A549 (cell line): ENCODE measurements at regions not wholly inside any gene's neighbourhood (a gene's known extent, or its start where the extent isn't known, plus 50 kb on each side); places are given as distances from the start of the nearest gene placed in this dataset.

Source experiments
- ATAC-seq, 2 experiments: fragments of 200-7000 bp in 1 of 2; fragments of >200 bp in 1 of 2; cut with Nextera tagmentation in 1 of 2; cut with Tn5 transposase in 1 of 2; 3 replicates each; pipeline versions ENCODE4 v1.8.0 to v1.9.1; 2018 to 2020; ENCODE audit warnings: mild to moderate bottlenecking in 1 of 2, moderate library complexity in 1 of 2
- CTCF ChIA-PET: fragments of 300-600 bp; sonication (Branson Sonifier 250); formaldehyde crosslinking; extraction: SDS; loops from one replicate; lab custom pipeline; 2021; ENCODE audit warnings: antibody characterized with exemption, inconsistent platforms; lab: Yijun Ruan, JAX
- POLR2A ChIA-PET: fragments of 350-600 bp; formaldehyde crosslinking; extraction: SDS; loops from one replicate; lab custom pipeline; 2021; ENCODE audit warnings: antibody characterized with exemption, inconsistent platforms; lab: Yijun Ruan, JAX
- DNase-seq, 2 experiments: peaks; one replicate each; pipeline versions ENCODE4 v3.0.0 to v3.0.0-alpha.2; 2011 to 2016; ENCODE audit warnings: low read depth in 1 of 2, low spot score in 1 of 2
- FAIRE-seq: peaks from 2 replicates; lab custom pipeline; 2011; peaks lifted over from hg19 to GRCh38; lab: Jason Lieb, UNC
- H3K27ac ChIP-seq, 2 experiments: fragments of >200 bp; sonication (Bioruptor Twin); formaldehyde crosslinking; 3 replicates each; pipeline ENCODE4 v1.5.1; 2016 to 2017
- H3K4me1 ChIP-seq: fragments of >200 bp; sonication (Bioruptor Twin); formaldehyde crosslinking; 3 replicates; pipeline ENCODE4 v1.6.1; 2016
- H3K4me2 ChIP-seq: fragments of >200 bp; sonication (Bioruptor Twin); formaldehyde crosslinking; 3 replicates; pipeline ENCODE4 v1.6.1; 2016
- H3K4me3 ChIP-seq: fragments of >200 bp; sonication (Bioruptor Twin); formaldehyde crosslinking; 3 replicates; pipeline ENCODE4 v1.5.1; 2016
- H3K9me3 ChIP-seq: fragments of >200 bp; sonication (Bioruptor Twin); formaldehyde crosslinking; 3 replicates; pipeline ENCODE4 v1.6.1; 2016
- ATOH8 ChIP-seq: fragments of 250-450 bp; sonication (Bioruptor Pico); IDR thresholded peaks from 2 replicates; pipeline ENCODE4 v1.5.0; 2020; ENCODE audit warnings: low read depth, mild to moderate bottlenecking, moderate library complexity
- BCL3 ChIP-seq: fragments of >200 bp; sonication (Bioruptor Twin); formaldehyde crosslinking; IDR thresholded peaks from 3 replicates; pipeline ENCODE4 v1.6.1; 2016
- CBX8 ChIP-seq: fragments of 200-600 bp; sonication (generic); IDR thresholded peaks from 2 replicates; pipeline ENCODE4 v1.6.1; 2016
- CTCF ChIP-seq: fragments of >200 bp; sonication (Bioruptor Twin); formaldehyde crosslinking; IDR thresholded peaks from 3 replicates; pipeline ENCODE4 v1.5.1; 2016
- EHF ChIP-seq: fragments of 250-450 bp; sonication (Bioruptor Pico); IDR thresholded peaks from 2 replicates; pipeline ENCODE4 v1.5.0; 2020; ENCODE audit warnings: mild to moderate bottlenecking
- ELK1 ChIP-seq: fragments of 150-350 bp; IDR thresholded peaks from 2 replicates; pipeline ENCODE4 v1.6.1; 2014; ENCODE audit warnings: low read depth, mild to moderate bottlenecking, low read length
- EP300 ChIP-seq, 2 experiments: fragments of >200 bp; sonication (Bioruptor Twin); formaldehyde crosslinking; IDR thresholded peaks; 2 replicates in 1 of 2; 3 replicates in 1 of 2; pipeline ENCODE4 v1.6.1; 2016 to 2017
- FOSB ChIP-seq: fragments of 250-450 bp; sonication (Bioruptor Pico); IDR thresholded peaks from 2 replicates; pipeline ENCODE4 v1.5.0; 2020; ENCODE audit warnings: mild to moderate bottlenecking, moderate library complexity
- GATA3 ChIP-seq: IDR thresholded peaks from 2 replicates; pipeline ENCODE4 v1.6.1; 2012; ENCODE audit warnings: borderline replicate concordance
- HDAC2 ChIP-seq: fragments of 200-600 bp; sonication (generic); IDR thresholded peaks from 2 replicates; pipeline ENCODE4 v1.6.1; 2016
- HOXA7 ChIP-seq: fragments of 250-450 bp; sonication (Bioruptor Pico); IDR thresholded peaks from 2 replicates; pipeline ENCODE4 v1.5.0; 2020; ENCODE audit warnings: mild to moderate bottlenecking, moderate library complexity
- HOXB13 ChIP-seq: fragments of 250-450 bp; sonication (Bioruptor Pico); IDR thresholded peaks from 2 replicates; pipeline ENCODE4 v1.5.0; 2020; ENCODE audit warnings: low read depth, mild to moderate bottlenecking, moderate library complexity
- HOXB5 ChIP-seq: fragments of 250-450 bp; sonication (Bioruptor Pico); IDR thresholded peaks from 2 replicates; pipeline ENCODE4 v1.5.0; 2020; ENCODE audit warnings: mild to moderate bottlenecking, moderate library complexity
- JUN ChIP-seq, 2 experiments: fragments of >200 bp; sonication (Bioruptor Twin); formaldehyde crosslinking; IDR thresholded peaks; 2 replicates in 1 of 2; 3 replicates in 1 of 2; pipeline ENCODE4 v1.6.1; 2016 to 2017
- JUNB ChIP-seq: fragments of >200 bp; sonication (Bioruptor Twin); formaldehyde crosslinking; IDR thresholded peaks from 2 replicates; pipeline ENCODE4 v1.6.1; 2016
- KDM1A ChIP-seq: fragments of 200-600 bp; sonication (generic); IDR thresholded peaks from 2 replicates; pipeline ENCODE4 v1.6.1; 2016; ENCODE audit warnings: low read depth, mild to moderate bottlenecking
- MAFK ChIP-seq: fragments of 450-650 bp; IDR thresholded peaks from 2 replicates; pipeline ENCODE4 v1.6.1; 2014; ENCODE audit not compliant: partially characterized antibody
- MAZ ChIP-seq: fragments of 150-350 bp; IDR thresholded peaks from 2 replicates; pipeline ENCODE4 v1.6.1; 2014; ENCODE audit warnings: antibody characterized with exemption, low read depth, low read length, borderline replicate concordance
- MYC ChIP-seq: IDR thresholded peaks from 2 replicates; pipeline ENCODE4 v1.6.1; 2012; ENCODE audit warnings: mild to moderate bottlenecking, inconsistent platforms, low read length, improper control_type of control experiment, borderline replicate concordance
- PHF8 ChIP-seq: fragments of 200-600 bp; sonication (generic); IDR thresholded peaks from 2 replicates; pipeline ENCODE4 v1.6.1; 2016; ENCODE audit warnings: low read depth, mild to moderate bottlenecking, antibody characterized with exemption, moderate library complexity, borderline replicate concordance
- POLR2A ChIP-seq: IDR thresholded peaks from 2 replicates; pipeline ENCODE4 v1.6.1; 2012; ENCODE audit warnings: mild to moderate bottlenecking, low read length
- RARB ChIP-seq: fragments of 250-450 bp; sonication (Bioruptor Pico); IDR thresholded peaks from 2 replicates; pipeline ENCODE4 v1.8.0; 2021; ENCODE audit warnings: mild to moderate bottlenecking, moderate library complexity
- RCOR1 ChIP-seq: fragments of 150-350 bp; IDR thresholded peaks from 2 replicates; pipeline ENCODE4 v1.6.1; 2014; ENCODE audit warnings: antibody characterized with exemption, low read length, low read depth
- REST ChIP-seq: fragments of 200-600 bp; sonication (generic); IDR thresholded peaks from 2 replicates; pipeline ENCODE4 v1.6.1; 2016; ENCODE audit warnings: antibody characterized with exemption, mild to moderate bottlenecking, moderate library complexity
- RNF2 ChIP-seq: fragments of 200-600 bp; sonication (generic); IDR thresholded peaks from 2 replicates; pipeline ENCODE4 v1.6.1; 2016; ENCODE audit warnings: low read depth, mild to moderate bottlenecking, antibody characterized with exemption, moderate library complexity, borderline replicate concordance
- TFCP2L1 ChIP-seq: fragments of 250-450 bp; sonication (Bioruptor Pico); IDR thresholded peaks from 2 replicates; pipeline ENCODE4 v1.5.0; 2021; ENCODE audit warnings: mild to moderate bottlenecking
- ZSCAN20 ChIP-seq: fragments of 250-450 bp; sonication (Bioruptor Pico); IDR thresholded peaks from 2 replicates; pipeline ENCODE4 v1.8.0; 2022; ENCODE audit warnings: mild to moderate bottlenecking, moderate library complexity
- WGBS: methylation state at CpG from one replicate; pipeline ENCODE4 v1.1.6; 2017; ENCODE audit errors: missing lambda C conversion rate; 5-methylcytosine and 5-hydroxymethylcytosine counted together

DNA sequence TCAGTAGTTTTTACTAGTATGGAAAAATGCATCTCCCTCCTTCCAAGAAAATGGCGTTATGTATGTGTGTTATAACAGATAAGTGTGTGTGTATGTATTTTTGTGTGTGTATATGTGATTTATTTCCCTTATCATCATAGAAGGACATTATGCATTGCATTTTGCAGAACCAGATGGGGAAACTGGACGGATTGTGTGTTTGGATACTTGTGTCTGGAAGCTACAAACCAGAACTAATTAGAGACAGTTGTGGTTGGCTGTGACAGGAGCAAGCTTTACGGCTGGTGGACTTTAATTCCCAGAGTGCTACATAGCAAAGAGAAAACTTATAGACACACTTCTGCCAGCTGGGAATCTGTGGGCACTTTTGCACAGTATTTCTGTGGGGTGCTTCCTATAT lies 162.5 kb downstream of the RWDD3 start:
- Histone ChIP-seq H3K4me2 (no peak overlapping the region), H3K27ac (no peak overlapping the region), H3K9me3 (no peaks in the 10 kb centered on the region), H3K4me1 (no peaks in the 10 kb centered on the region), H3K4me3 (no peak overlapping the region)
- WGBS = 4% methylated on average over 3 of the region's 3 CpGs
- ATAC-seq (no peak), FAIRE-seq (no peak), DNase-seq (no peak)
- CTCF ChIA-PET = no interaction called here
- POLR2A ChIA-PET = no interaction called here
- TF ChIP-seq MYC (no peak), HOXB5 (CRISPR knock-in tag) (no peak), ELK1 (no peak), JUN (IDR thresholded peaks at IDR 0.05) (no peak), ZSCAN20 (CRISPR knock-in tag) (no peak), POLR2A (no peak), KDM1A (no peak), PHF8 (no peak), RNF2 (no peak), TFCP2L1 (CRISPR knock-in tag) (no peak), FOSB (CRISPR knock-in tag) (no peak), EP300 (IDR thresholded peaks at IDR 0.05) (no peak), RCOR1 (no peak), BCL3 (no peak), CBX8 (no peak)

- no peak overlapping the region for H3K4me2 ChIP-seq
- no peak for FAIRE-seq
- ChIA-PET POLR2A (no interaction called here), CTCF (no interaction called here)
- no peak for DNase-seq
- no peak for ATAC-seq
- no peak for TF ChIP-seq HOXB13 (CRISPR knock-in tag)
- no peak for TF ChIP-seq MYC
- TF ChIP-seq MAZ = no peak
- TF ChIP-seq EHF (CRISPR knock-in tag) = no peak
- TF ChIP-seq HOXA7 (CRISPR knock-in tag) = no peak
- no peak for TF ChIP-seq RARB (CRISPR knock-in tag)
- no peak for TF ChIP-seq JUN (IDR thresholded peaks at IDR 0.05)
- TF ChIP-seq ATOH8 (CRISPR knock-in tag) = no peak
- TF ChIP-seq REST = no peak
- TF ChIP-seq KDM1A = no peak
- no peak for TF ChIP-seq JUNB
- no peak for TF ChIP-seq FOSB (CRISPR knock-in tag)
- no peak for TF ChIP-seq MAFK
- TF ChIP-seq RNF2 = no peak
- TF ChIP-seq HDAC2 = no peak
- no peak for TF ChIP-seq CTCF
- TF ChIP-seq GATA3 = no peak
- TF ChIP-seq TFCP2L1 (CRISPR knock-in tag) = no peak
- no peak for TF ChIP-seq ELK1
- 0% methylated on average over 2 of the region's 2 CpGs for WGBS
- no peak overlapping the region for H3K4me3 ChIP-seq
- H3K4me1 ChIP-seq = no peaks in the 10 kb centered on the region
- no peaks in the 10 kb centered on the region for H3K9me3 ChIP-seq
- H3K27ac ChIP-seq = no peak overlapping the region
These were observed 168.8 kb downstream of the RWDD3 start for GRCh38 chr1:95402780-95403179.
